Stimulated activated naive CD8-positive, alpha-beta T cell treated with anti-CD3 and anti-CD28 coated beads, Interleukin-15, amount 100 ng/mL, for 72 hours (primary cell): ENCODE measurements at regions not wholly inside any gene's neighbourhood (a gene's known extent, or its start where the extent isn't known, plus 50 kb on each side); places are given as distances from the start of the nearest gene placed in this dataset.

Experiments
- ATAC-seq: fragments of 150-1000 bp; cut with Tn5 transposase; 2 replicates; pipeline ENCODE4 v1.10.0; 2021; ENCODE audit warnings: mild to moderate bottlenecking, moderate library complexity
- DNase-seq, 2 donors: peaks; one replicate each; pipeline ENCODE4 v3.0.0; 2021 to 2022
- H3K27ac Mint-ChIP-seq, 2 donors: one replicate each; pipeline ENCODE4 v1.8.0; 2022; ENCODE audit warnings: mild to moderate bottlenecking in 2 of 2, mixed read lengths in 2 of 2, moderate library complexity in 2 of 2
- H3K27me3 Mint-ChIP-seq: one replicate; pipeline ENCODE4 v1.8.0; 2022; ENCODE audit warnings: mixed read lengths
- H3K4me1 Mint-ChIP-seq: one replicate; pipeline ENCODE4 v1.8.0; 2022; ENCODE audit warnings: mild to moderate bottlenecking, mixed read lengths
- H3K4me3 Mint-ChIP-seq, 2 donors: one replicate each; pipeline ENCODE4 v1.8.0; 2022; ENCODE audit warnings: mild to moderate bottlenecking in 2 of 2, mixed read lengths in 2 of 2, moderate library complexity in 1 of 2
- H3K9me3 Mint-ChIP-seq, 2 donors: one replicate each; pipeline ENCODE4 v1.8.0; 2022; ENCODE audit warnings: mixed read lengths in 2 of 2

- H3K4me1 Mint-ChIP-seq: no peaks in the 10 kb centered on the region
- no peak overlapping the region for H3K27ac Mint-ChIP-seq
- DNase-seq (no peak), ATAC-seq (no peak)
- H3K9me3 Mint-ChIP-seq: no peaks in the 10 kb centered on the region
- no peak overlapping the region for H3K4me3 Mint-ChIP-seq
- peaks cover 16% of the 10 kb centered on the region for H3K27me3 Mint-ChIP-seq
Measured at GRCh38 chr18:45290364-45290763, 324.9 kb upstream of the SLC14A2 start.

- no peaks in the 10 kb centered on the region for H3K9me3 Mint-ChIP-seq
- DNase-seq (no peak), ATAC-seq (no peak)
- no peak overlapping the region for H3K4me3 Mint-ChIP-seq
- H3K27me3 Mint-ChIP-seq: peaks cover 16% of the 10 kb centered on the region
- H3K27ac Mint-ChIP-seq: no peak overlapping the region
- no peaks in the 10 kb centered on the region for H3K4me1 Mint-ChIP-seq
Measured at GRCh38 chr18:45291621-45292615, 323.4 kb upstream of the SLC14A2 start.

GRCh38 chr18:45295388-45295787 is 319.9 kb upstream of the SLC14A2 start:
- no peak for DNase-seq
- no peaks in the 10 kb centered on the region for H3K9me3 Mint-ChIP-seq
- no peaks in the 10 kb centered on the region for H3K4me1 Mint-ChIP-seq
- H3K27me3 Mint-ChIP-seq: peaks cover 16% of the 10 kb centered on the region
- H3K27ac Mint-ChIP-seq: no peak overlapping the region
- ATAC-seq: no peak
- H3K4me3 Mint-ChIP-seq: no peak overlapping the region

- H3K27me3 Mint-ChIP-seq: no peaks in the 10 kb centered on the region
- no peak for DNase-seq
- no peak for ATAC-seq
- H3K4me3 Mint-ChIP-seq: no peak overlapping the region
- no peaks in the 10 kb centered on the region for H3K4me1 Mint-ChIP-seq
- H3K27ac Mint-ChIP-seq: no peak overlapping the region
- no peaks in the 10 kb centered on the region for H3K9me3 Mint-ChIP-seq
Measured at GRCh38 chr18:45298986-45299385, 316.3 kb upstream of the SLC14A2 start.

GRCh38 chr18:45303026-45303425 is 312.2 kb upstream of the SLC14A2 start:
- Mint-ChIP-seq H3K27me3 (no peaks in the 10 kb centered on the region), H3K4me3 (no peak overlapping the region), H3K27ac (no peak overlapping the region), H3K4me1 (no peaks in the 10 kb centered on the region), H3K9me3 (no peaks in the 10 kb centered on the region)
- no peak for DNase-seq
- ATAC-seq: no peak

DNA sequence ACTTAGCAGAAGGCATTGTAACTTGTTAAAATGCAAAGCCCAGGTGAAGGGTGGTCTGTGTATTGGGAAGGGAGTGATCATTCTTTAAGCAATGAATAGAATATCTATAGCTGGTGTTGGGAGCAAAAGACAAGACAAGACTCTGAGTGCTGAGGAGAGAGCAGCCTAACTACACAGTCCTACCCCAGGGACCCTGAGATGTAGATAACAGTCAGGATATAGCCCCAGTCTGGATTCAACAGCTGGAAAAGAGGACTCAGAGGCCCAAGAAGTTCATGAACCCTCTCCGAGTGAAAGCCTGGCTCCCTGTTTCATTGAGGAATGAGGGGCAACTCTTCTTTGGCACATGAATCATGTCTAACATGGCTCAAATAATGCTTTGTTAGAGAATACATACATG is 310.7 kb upstream of the SLC14A2 start:
- no peak overlapping the region for H3K27ac Mint-ChIP-seq

DNA sequence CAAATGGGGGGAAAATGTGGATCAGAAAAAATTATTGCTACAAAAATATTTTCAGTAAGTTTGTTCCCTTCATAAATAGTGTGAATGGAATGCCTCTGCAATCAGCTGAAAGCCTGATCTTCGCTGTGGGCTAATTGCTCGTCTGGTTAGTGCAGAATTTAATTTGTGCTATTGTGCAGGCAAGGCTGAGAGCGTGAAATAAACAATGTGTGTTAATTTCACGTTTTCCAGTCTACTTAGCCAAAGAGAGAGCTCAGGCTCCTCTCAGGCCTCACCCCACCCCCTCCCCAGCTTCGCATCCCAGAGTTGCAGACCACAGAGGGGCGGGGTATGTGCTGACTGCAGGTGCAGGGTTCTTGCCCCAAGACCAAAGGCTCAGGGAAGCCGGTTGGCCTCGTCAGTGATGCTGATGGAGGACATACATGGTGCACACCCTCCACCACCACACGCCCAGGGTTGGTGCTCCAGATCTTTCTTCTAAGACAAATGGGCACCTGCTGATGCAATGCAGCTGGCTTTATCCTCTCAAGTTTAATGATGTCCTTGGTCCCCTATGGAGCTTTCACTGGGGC is 302.6 kb upstream of the SLC14A2 start:
- DNase-seq (no peak), ATAC-seq (no peak)
- Mint-ChIP-seq H3K27me3 (no peaks in the 10 kb centered on the region), H3K4me1 (no peaks in the 10 kb centered on the region), H3K4me3 (no peak overlapping the region), H3K9me3 (no peaks in the 10 kb centered on the region), H3K27ac (no peak overlapping the region)

More for the DNA sequence above, 310.7 kb upstream of the SLC14A2 start:
- H3K27me3 Mint-ChIP-seq: no peaks in the 10 kb centered on the region
- no peak overlapping the region for H3K4me3 Mint-ChIP-seq
- no peaks in the 10 kb centered on the region for H3K9me3 Mint-ChIP-seq
- ATAC-seq: no peak
- no peak for DNase-seq
- no peaks in the 10 kb centered on the region for H3K4me1 Mint-ChIP-seq

- no peaks in the 10 kb centered on the region for H3K4me1 Mint-ChIP-seq
- H3K4me3 Mint-ChIP-seq: no peak overlapping the region
- no peak overlapping the region for H3K27ac Mint-ChIP-seq
- H3K9me3 Mint-ChIP-seq: no peaks in the 10 kb centered on the region
- no peaks in the 10 kb centered on the region for H3K27me3 Mint-ChIP-seq
- DNase-seq: no peak
- no peak for ATAC-seq
Measured at GRCh38 chr18:45316127-45316526, 299.1 kb upstream of the SLC14A2 start.

- ATAC-seq (no peak), DNase-seq (no peak)
- H3K4me1 Mint-ChIP-seq: no peaks in the 10 kb centered on the region
- no peaks in the 10 kb centered on the region for H3K9me3 Mint-ChIP-seq
- H3K4me3 Mint-ChIP-seq: no peak overlapping the region
- no peak overlapping the region for H3K27ac Mint-ChIP-seq
- no peaks in the 10 kb centered on the region for H3K27me3 Mint-ChIP-seq
Measured at GRCh38 chr18:45317948-45318640, 297.2 kb upstream of the SLC14A2 start.

DNA sequence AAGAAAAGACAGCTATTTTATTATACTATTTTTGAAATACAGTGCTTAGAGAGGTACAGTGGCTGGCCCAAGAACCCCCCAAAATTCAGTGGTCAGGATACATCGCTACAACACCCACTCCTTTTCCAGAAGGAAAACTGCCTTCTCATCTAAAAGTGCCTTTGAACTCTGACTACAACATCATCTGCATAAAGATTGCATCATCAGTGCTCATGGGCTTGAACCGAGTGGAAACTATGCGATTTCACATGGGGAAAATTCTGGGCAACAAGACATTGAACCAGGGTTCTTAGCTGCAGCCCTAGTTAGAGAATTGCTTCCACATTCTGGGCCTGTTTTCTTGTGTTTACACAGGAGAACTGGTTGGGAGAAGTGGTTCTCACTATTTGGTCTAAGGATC is 294.6 kb upstream of the SLC14A2 start:
- Mint-ChIP-seq H3K9me3 (no peaks in the 10 kb centered on the region), H3K4me3 (no peak overlapping the region), H3K27ac (no peak overlapping the region), H3K4me1 (no peaks in the 10 kb centered on the region), H3K27me3 (no peaks in the 10 kb centered on the region)
- DNase-seq (no peak), ATAC-seq (no peak)

- ATAC-seq (no peak), DNase-seq (no peak)
- Mint-ChIP-seq H3K27me3 (peaks cover 6% of the 10 kb centered on the region), H3K4me1 (no peaks in the 10 kb centered on the region), H3K9me3 (no peaks in the 10 kb centered on the region), H3K27ac (no peak overlapping the region), H3K4me3 (no peak overlapping the region)
Measured at GRCh38 chr18:45321520-45321919, 293.8 kb upstream of the SLC14A2 start.

DNA sequence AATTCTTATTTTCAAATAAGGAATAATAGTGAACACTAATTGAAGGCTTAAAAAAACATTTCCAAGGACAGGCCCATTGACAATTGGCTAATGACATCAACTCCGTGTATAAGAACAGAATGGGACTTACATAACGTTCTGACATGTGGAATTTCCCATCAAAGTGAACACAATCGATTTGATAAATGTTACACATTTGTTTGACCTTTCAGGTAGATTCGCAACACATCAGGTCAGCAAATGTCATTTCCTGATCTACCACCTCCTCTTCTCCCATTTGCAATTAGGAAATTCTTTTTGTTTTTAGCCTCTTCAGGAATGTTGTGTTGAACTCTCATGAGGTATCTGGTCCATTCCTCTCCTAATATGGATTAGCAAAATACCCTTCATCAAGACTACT is 292.9 kb upstream of the SLC14A2 start:
- H3K27me3 Mint-ChIP-seq: peaks cover 8% of the 10 kb centered on the region

DNA sequence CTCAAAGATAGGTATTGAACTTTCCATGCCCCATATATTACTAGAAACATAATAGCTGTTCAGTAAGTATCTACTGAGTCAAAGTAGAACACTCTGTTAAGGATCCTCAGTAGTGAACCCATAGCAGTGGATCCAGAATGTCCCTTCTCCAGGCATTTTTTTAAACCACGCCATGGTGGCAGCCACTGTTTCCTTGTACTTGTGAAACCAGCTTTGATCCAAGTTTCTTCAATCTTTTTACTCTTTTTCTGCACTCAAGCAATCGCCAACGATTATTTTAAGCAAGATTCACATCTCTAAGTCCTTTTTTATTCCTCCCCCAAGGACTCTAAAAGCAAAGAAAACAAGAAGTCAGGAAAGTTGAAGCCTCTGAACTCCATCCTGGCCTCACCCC is 291.2 kb upstream of the SLC14A2 start:
- Mint-ChIP-seq H3K27ac (no peak overlapping the region), H3K4me3 (no peak overlapping the region), H3K27me3 (peaks cover 8% of the 10 kb centered on the region), H3K4me1 (no peaks in the 10 kb centered on the region), H3K9me3 (no peaks in the 10 kb centered on the region)
- no peak for ATAC-seq
- no peak for DNase-seq

More for the DNA sequence above, 292.9 kb upstream of the SLC14A2 start:
- DNase-seq: no peak
- ATAC-seq: no peak
- Mint-ChIP-seq H3K9me3 (no peaks in the 10 kb centered on the region), H3K27ac (peak overlapping the region in 1 of 2 donors; percentile 66), H3K4me1 (no peaks in the 10 kb centered on the region), H3K4me3 (no peak overlapping the region)

GRCh38 chr18:45324495-45325113 is 290.7 kb upstream of the SLC14A2 start:
- ATAC-seq (no peak), DNase-seq (no peak)
- Mint-ChIP-seq H3K4me3 (no peak overlapping the region), H3K9me3 (no peaks in the 10 kb centered on the region), H3K27ac (no peak overlapping the region), H3K27me3 (peaks cover 8% of the 10 kb centered on the region), H3K4me1 (no peaks in the 10 kb centered on the region)

GRCh38 chr18:45325778-45326177 is 289.5 kb upstream of the SLC14A2 start:
- DNase-seq (no peak), ATAC-seq (no peak)
- H3K27ac Mint-ChIP-seq: no peak overlapping the region
- H3K4me3 Mint-ChIP-seq: no peak overlapping the region
- H3K27me3 Mint-ChIP-seq: peaks cover 8% of the 10 kb centered on the region
- no peaks in the 10 kb centered on the region for H3K9me3 Mint-ChIP-seq
- no peaks in the 10 kb centered on the region for H3K4me1 Mint-ChIP-seq

DNA sequence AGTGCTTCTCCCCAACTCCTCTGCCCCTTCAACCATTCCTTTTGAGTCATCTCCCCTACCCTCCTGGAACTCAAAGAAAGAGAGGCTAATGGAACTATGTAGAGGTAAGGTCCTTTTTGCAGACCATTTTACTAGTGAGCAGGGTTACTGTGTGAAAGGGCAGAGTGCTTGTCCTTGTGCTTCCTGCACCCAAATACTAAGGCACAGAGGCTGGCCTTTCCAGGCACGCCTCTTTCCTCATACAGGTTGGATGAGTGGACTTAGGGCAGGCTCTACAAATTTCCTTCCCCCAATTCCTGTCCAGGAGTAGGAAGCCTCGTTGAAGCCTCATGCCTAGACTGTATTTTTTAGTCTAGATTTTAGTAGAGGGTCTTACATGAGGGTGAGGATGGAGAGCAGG is 288.8 kb upstream of the SLC14A2 start:
- H3K27ac Mint-ChIP-seq: no peak overlapping the region
- peaks cover 8% of the 10 kb centered on the region for H3K27me3 Mint-ChIP-seq
- H3K9me3 Mint-ChIP-seq: no peaks in the 10 kb centered on the region
- no peaks in the 10 kb centered on the region for H3K4me1 Mint-ChIP-seq
- H3K4me3 Mint-ChIP-seq: no peak overlapping the region
- DNase-seq (no peak), ATAC-seq (no peak)
